Esophagus mucosa (tissue), 1 donor: ENCODE measurements at regions not wholly inside any gene's neighbourhood (a gene's known extent, or its start where the extent isn't known, plus 50 kb on each side); places are given as distances from the start of the nearest gene placed in this dataset.

ENCODE experiments used
- ATAC-seq: fragments of 200-7000 bp; cut with Tn5 transposase; one replicate; pipeline ENCODE4 v1.9.1; 2020
- donor health status: DM: yes; HTN: yes; CAD: no.

GRCh38 chr5:180411948-180412347, 58.8 kb upstream of the GFPT2 start:
- ATAC-seq = no peak

DNA sequence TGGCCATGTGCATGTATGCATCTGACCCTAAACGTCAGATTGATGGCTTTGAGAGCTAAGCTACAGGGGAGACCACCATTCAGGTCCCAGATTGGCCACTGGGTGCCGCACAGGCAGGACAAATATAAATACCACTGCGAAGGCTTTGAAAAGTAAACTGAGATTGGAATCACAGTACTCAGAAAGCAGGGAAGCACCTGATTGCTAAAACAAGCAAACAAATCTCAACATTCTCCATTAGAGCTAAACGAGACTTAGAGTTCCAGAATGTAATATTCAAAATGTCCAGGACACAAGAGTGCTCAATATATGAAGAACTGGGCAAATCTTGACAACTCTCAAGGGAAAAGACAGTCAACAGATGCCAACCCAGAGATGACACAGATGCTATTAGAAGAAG, 61.0 kb upstream of the GFPT2 start:
- ATAC-seq = no peak

DNA sequence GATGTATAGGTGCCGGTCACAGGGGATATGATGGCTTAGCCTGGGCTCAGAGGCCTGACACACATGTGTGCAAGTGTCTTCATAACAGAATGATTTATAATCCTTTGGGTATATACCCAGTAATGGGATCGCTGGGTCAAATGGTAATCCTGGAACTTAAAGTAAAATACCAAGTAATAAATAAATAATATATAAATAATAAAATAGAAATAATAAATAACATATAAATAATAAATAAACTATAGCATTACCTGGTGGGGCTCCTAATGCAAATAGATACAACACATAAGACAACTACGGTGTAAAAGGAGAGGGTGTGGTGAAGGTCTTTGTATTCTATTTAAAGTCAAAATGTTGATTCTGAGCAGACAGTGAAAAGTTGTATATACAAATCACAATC, 68.5 kb upstream of the GFPT2 start:
- ATAC-seq = no peak

- no peak for ATAC-seq
Observed at GRCh38 chr5:180423133-180423532, 70.0 kb upstream of the GFPT2 start.

DNA sequence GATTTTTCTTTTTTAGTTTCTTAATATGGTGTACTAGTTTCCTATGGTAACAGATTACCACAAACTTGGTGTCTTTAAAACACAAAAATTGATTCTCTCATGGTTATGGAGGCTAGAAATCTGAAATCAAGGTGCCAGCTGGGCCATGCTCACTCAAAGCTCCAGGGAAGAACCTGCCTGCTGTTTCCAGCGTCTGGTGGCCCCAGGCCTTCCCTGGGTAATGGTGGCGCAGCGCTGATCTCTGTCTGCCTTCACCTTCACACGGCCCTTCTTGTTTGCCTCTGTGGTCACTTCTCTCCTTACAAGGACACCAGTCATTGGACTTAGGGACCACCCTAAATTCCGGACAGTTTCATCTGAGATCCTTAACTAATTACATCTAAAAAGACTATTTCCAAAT, 70.5 kb upstream of the GFPT2 start:
- no peak for ATAC-seq

DNA sequence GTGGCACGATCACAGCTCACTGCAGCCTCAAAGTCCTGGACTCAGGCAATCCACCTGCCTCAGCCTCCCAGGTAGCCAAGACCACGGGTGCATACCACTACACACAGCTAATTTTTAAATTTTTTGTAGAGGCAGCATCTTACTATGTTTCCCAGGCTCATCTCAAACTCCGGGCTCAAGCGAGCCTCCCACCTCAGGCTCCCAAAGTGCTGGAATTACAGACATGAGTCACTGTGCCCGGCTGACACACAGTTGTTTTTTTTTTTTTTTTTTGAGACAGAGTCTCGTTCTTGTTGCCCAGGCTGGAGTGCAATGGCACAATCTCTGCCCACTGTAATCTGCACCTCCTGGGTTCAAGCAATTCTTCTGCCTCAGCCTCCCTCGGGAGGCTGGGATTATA, 70.1 kb upstream of the CNOT6 start:
- no peak for ATAC-seq

GRCh38 chr5:180428598-180428997, 65.6 kb upstream of the CNOT6 start:
- no peak for ATAC-seq

- peak; percentile 13 for ATAC-seq
Observed at GRCh38 chr5:180431932-180432331, 62.2 kb upstream of the CNOT6 start.

DNA sequence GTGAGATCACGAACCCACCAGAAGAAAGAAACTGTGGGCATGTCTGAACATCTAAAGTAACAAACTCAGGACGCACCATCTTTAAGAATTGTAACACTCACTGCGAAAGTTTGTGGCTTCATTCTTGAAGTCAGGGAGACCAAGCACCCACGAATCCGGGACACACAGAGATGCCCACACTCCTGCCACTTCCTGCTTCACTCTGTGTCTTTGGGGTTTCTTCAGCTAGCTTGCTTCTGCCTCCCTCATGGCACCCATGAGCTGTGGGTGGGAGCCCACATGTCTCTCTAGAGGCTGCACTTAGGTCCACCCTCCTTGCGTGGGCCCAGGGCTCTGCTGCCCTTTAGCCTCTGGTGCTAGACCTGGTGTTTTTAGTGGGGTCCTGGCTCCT, 61.2 kb upstream of the CNOT6 start:
- ATAC-seq = no peak

DNA sequence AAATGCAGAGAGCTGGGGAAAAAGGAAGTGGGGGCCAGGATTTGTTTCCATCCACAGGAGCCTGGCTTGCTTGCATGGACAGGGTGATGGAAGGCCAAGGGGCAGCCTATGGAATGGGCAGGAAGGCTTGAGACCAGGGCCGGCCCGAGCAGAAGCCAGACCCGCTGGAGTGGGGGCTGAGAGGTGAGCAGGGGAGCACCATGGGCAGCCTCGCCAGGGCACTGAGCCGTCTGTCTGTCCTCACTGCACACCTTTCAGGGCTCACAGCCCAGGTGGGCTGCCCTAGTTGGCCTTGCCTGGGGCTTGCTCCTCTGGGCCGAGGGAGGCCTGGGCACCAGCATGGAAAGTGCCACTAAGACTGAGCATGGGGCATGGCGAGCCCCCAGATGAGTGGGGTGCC, 58.6 kb upstream of the CNOT6 start:
- no peak for ATAC-seq

DNA sequence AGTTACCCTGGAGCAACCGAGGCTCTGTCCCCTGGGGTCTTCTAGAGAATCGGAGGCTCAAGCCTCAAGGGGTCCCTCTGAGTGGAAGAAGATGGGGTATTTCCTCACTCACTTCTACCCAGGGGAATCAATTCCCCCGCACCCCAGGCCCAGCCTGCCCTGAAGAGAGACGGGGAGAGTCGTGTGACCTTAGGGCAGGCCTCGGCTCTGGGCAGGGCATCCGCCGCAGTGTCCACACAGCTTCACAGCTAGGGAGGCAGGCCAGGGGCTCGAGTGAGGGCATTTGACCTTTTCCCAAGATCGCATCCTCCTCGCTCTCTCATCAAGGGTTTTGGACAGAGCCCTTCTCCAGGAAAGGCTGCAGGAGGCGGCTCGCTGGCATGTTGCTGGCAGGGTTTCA, 57.9 kb upstream of the CNOT6 start:
- no peak for ATAC-seq

GRCh38 chr5:180436936-180437335, 57.2 kb upstream of the CNOT6 start:
- no peak for ATAC-seq

DNA sequence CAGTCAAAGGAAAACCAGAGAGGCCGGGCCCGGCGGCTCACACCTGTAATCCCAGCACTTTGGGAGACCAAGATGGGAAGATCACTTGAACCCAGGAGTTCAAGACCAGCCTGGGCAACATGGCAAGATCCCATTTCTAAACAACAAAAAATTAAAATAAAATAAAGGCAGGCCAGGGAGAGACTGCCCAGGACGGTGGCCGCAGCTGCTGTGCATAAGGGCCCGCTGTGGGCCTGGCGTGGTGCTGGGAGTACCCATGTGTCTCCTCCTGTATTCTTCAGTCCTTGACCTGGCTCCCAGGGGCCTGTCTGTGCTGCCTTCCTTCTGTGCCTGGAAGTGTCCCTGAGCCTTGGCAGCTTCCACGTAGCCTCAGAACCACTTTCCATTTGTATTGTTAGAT, 56.8 kb upstream of the CNOT6 start:
- no peak for ATAC-seq

GRCh38 chr5:180438785-180439780, 55.1 kb upstream of the CNOT6 start:
- peak; percentile 52 for ATAC-seq

DNA sequence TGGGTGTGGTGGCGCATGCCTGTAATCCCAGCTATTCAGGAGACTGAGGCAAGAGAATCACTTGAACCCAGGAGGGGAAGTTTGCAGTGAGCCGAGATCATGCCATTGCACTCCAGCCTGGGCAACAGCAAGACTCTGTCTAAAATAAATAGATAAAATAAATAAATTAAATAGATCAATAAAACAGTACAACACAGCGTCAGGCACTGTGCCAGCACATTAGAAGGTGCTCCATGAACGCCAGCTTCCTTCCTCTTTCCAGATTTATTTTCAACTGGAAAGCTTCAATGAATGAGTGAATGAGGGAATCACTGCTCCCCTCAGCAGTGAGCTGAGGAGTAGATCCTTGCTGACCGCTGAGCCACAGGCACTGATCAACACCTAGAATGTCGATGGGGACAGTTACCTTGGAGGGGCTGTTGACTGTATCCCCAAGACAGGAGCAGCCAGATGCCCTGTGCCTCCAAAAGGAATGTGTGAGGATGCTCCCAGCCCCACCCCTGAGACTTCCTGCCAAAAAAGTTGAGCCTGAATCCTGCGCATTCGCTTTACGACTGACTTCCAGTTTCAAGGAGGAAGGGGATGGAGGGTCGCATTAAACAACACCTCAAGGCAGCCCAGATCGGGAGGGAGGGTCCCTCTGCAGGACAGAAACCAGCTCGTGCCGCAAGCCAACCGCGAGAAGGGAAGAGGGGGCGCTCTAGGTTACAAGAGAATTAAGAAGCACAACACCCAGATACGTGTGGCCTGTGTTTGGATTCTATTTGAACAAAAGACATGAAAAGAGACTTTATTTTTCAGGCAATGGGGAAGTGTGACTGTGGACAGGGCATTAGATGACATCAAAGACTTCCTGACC, 54.0 kb upstream of the CNOT6 start:
- no peak for ATAC-seq

GRCh38 chr5:180441564-180442051, 52.6 kb upstream of the CNOT6 start:
- ATAC-seq = peak; percentile 89
